T1000 (cell line): ENCODE measurements at regions not wholly inside any gene's neighbourhood (a gene's known extent, or its start where the extent isn't known, plus 50 kb on each side); places are given as distances from the start of the nearest gene placed in this dataset.
A peak's percentile ranks its signal among the peaks of the same experiment; 100 is the strongest.

ENCODE experiments used
- DNase-seq: peaks from one replicate; lab custom pipeline; 2025; ENCODE audit warnings: mixed read lengths; lab: John Stamatoyannopoulos, UW

GRCh38 chr9:21564175-21564574, 82.1 kb upstream of the IFNE start:
- no peak for DNase-seq

GRCh38 chr9:21565155-21565554, 83.0 kb upstream of the IFNE start:
- no peak for DNase-seq

- DNase-seq, result no peak
These were observed 85.8 kb upstream of the IFNE start for GRCh38 chr9:21567926-21568325.

GRCh38 chr9:21568484-21568883, 86.4 kb upstream of the IFNE start:
- DNase-seq, result no peak

GRCh38 chr9:21569721-21570120, 87.6 kb upstream of the IFNE start:
- no peak for DNase-seq

- DNase-seq, result no peak
These were observed 88.6 kb upstream of the IFNE start for GRCh38 chr9:21570643-21571275.

GRCh38 chr9:21574261-21574660, 92.1 kb upstream of the IFNE start:
- DNase-seq, result no peak

- no peak for DNase-seq
These were observed 94.4 kb upstream of the IFNE start for GRCh38 chr9:21576331-21577189.

GRCh38 chr9:21579247-21579671, 97.1 kb upstream of the IFNE start:
- no peak for DNase-seq

- no peak for DNase-seq
These were observed 97.6 kb upstream of the IFNE start for GRCh38 chr9:21579743-21580142.

- DNase-seq, result no peak
These were observed 98.7 kb upstream of the IFNE start for GRCh38 chr9:21580636-21581378.

- DNase-seq, result no peak
These were observed 101.7 kb upstream of the IFNE start for GRCh38 chr9:21583628-21584377.

- no peak for DNase-seq
These were observed 102.8 kb upstream of the IFNE start for GRCh38 chr9:21584890-21585289.

GRCh38 chr9:21585756-21586752, 103.9 kb upstream of the IFNE start:
- no peak for DNase-seq

GRCh38 chr9:21589344-21590056, 107.4 kb upstream of the IFNE start:
- no peak for DNase-seq

GRCh38 chr9:21590058-21590996, 108.2 kb upstream of the IFNE start:
- DNase-seq, result no peak

GRCh38 chr9:21591221-21592062, 109.3 kb upstream of the IFNE start:
- DNase-seq, result peak; percentile 64

GRCh38 chr9:21592063-21592338, 109.9 kb upstream of the IFNE start:
- DNase-seq, result no peak
